Activated T-helper 2 cell treated with anti-CD3 and anti-CD28 coated beads, Interferon-gamma antibody, Interleukin-2, Interleukin-4, amounts not matched to agents 10 μg/mL and 5 μg/mL and 100 μg/mL, durations not matched to agents 14 hours and 24 hours and 36 hours (primary cell): ENCODE measurements at regions not wholly inside any gene's neighbourhood (a gene's known extent, or its start where the extent isn't known, plus 50 kb on each side); places are given as distances from the start of the nearest gene placed in this dataset.
"Not testable (repeated sequence)": the region's sequence is repeated elsewhere in the genome, so short reads cannot be mapped to it uniquely, and the experiment has no call there.

Source experiments
- DNase-seq: peaks from one replicate; pipeline ENCODE4 v3.0.0; 2021; ENCODE audit warnings: low spot score
- H3K27ac Mint-ChIP-seq: one replicate; pipeline ENCODE4 v1.8.0; 2021; ENCODE audit warnings: mixed read lengths
- H3K27me3 Mint-ChIP-seq: one replicate; pipeline ENCODE4 v1.8.0; 2021; ENCODE audit warnings: low read depth, mixed read lengths
- H3K36me3 Mint-ChIP-seq: one replicate; pipeline ENCODE4 v1.8.0; 2021; ENCODE audit warnings: low read depth, mixed read lengths
- H3K4me1 Mint-ChIP-seq: one replicate; pipeline ENCODE4 v1.8.0; 2021; ENCODE audit warnings: low read depth, mixed read lengths
- H3K4me3 Mint-ChIP-seq: one replicate; pipeline ENCODE4 v1.8.0; 2021; ENCODE audit warnings: low read depth, mild to moderate bottlenecking, moderate library complexity, mixed read lengths
- H3K9me3 Mint-ChIP-seq: one replicate; pipeline ENCODE4 v1.8.0; 2021; ENCODE audit warnings: mixed read lengths
- intact Hi-C: fragments of 100-400 bp; cut with micrococcal nuclease; formaldehyde crosslinking; loops from one replicate; pipeline ENCODE4 v1.15.1; 2023

DNA sequence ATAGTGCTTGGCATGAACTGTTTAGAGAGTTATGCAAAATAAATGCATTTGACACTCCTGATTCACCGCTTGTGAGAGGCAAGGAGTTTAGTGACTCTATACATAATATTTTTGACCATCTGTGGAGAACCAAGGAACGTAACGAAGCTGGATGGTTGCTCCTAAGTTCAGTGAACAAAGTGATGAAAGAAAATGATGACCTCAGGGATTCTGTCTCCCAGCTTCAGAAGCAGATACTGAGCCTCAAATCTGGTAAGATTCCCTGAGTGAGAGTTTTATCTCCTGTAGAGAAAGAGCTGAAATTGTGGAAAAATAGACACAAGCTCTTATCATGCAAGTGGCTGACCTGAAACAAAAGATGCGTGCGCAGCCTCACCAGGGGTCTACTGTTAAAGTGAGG is 273.6 kb upstream of the ZNF385D start:
- intact Hi-C loops, H3K4me1 Mint-ChIP-seq, H3K4me3 Mint-ChIP-seq: not testable (repeated sequence)

DNA sequence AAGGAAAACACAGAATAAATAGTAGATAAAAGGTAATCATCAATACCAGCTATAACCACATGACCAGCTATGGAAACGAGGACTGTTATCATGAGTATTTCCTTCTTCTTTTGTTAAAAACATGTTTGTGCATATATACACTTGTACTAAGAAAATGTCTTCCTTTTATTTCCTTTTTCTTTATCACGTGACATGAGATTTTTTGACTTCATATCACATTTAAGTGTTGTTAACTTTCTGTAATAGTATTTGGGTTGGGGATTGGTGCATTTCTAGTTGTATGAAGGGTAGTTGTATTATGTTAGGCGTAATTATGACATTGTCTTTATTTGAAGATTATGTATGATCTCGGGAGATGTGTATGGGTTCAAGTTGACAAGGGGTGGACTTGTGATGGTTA is 278.5 kb upstream of the ZNF385D start:
- no peak overlapping the region for H3K27ac Mint-ChIP-seq
- H3K9me3 Mint-ChIP-seq = peaks cover 19% of the 10 kb centered on the region
- intact Hi-C loops = no loop called here
- H3K36me3 Mint-ChIP-seq = no peaks in the 10 kb centered on the region
- no peaks in the 10 kb centered on the region for H3K4me1 Mint-ChIP-seq
- H3K4me3 Mint-ChIP-seq = no peak overlapping the region
- no peaks in the 10 kb centered on the region for H3K27me3 Mint-ChIP-seq
- no peak for DNase-seq

More for the DNA sequence above, 273.6 kb upstream of the ZNF385D start:
- H3K36me3 Mint-ChIP-seq, H3K27me3 Mint-ChIP-seq, DNase-seq, H3K27ac Mint-ChIP-seq: not testable (repeated sequence)
- peaks cover 14% of the 10 kb centered on the region for H3K9me3 Mint-ChIP-seq

DNA sequence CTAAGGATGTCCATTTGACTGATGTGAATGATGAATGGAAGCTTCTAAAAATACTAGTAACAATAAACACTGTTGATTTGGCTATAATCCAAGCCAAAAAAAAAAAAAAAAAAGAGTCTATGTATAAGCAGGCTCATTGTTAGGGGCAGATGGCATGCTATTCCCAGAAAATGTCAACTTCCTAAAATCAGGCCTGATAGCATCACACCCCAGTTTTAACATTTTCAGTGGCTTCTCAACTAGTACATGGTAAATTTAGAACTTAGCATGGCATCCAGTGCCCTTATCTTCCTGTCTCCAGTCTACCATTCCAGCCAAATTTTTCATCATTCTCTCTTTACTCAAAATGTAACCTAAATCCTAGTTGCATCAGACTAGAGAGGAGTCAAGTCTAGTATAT is 288.2 kb upstream of the ZNF385D start:
- Mint-ChIP-seq H3K9me3 (peaks cover 17% of the 10 kb centered on the region), H3K27ac (no peak overlapping the region), H3K4me1 (no peaks in the 10 kb centered on the region), H3K36me3 (no peaks in the 10 kb centered on the region), H3K27me3 (no peaks in the 10 kb centered on the region), H3K4me3 (no peak overlapping the region)
- intact Hi-C loops = no loop called here
- DNase-seq = no peak

DNA sequence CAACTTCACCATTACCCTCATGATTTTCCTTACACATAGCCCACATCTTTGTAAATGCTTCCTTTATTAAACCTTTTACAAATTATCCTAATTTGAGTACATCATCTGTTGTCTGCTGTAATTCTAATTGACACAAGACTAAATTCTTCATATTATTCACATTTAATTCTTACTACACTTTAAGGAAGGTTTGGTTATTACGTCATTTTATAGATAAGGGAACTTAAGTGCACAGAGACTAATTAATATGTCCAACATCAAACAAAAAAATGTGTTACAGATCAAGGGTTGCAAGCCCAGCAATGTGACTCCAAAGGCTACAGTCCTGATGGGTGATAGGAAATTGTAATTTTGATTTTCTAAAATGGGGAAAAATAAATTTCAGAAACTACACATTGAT is 289.1 kb upstream of the ZNF385D start:
- DNase-seq = no peak
- Mint-ChIP-seq H3K27me3 (no peaks in the 10 kb centered on the region), H3K36me3 (no peaks in the 10 kb centered on the region), H3K9me3 (peaks cover 23% of the 10 kb centered on the region), H3K4me3 (no peak overlapping the region), H3K4me1 (no peaks in the 10 kb centered on the region), H3K27ac (no peak overlapping the region)
- intact Hi-C loops = no loop called here

DNA sequence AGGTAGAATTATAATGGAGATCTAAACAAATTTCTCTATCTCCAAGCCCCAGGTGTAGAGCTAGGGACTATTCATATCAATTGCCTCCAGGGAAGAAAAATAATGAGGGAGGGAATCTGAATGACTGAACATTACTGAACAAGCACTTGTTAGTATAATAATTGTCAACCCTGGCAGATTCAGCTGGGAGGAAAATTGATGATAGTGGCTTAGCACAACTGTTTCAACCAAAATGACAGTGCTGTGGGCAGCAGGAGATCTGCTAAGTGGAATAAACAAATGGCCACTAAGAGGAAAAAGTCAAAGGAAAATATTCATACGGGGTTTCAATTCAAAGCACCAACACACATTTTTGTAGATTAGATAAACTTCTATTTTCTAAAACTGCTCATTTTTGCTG is 294.9 kb upstream of the ZNF385D start:
- DNase-seq = no peak
- Mint-ChIP-seq H3K4me1 (no peaks in the 10 kb centered on the region), H3K4me3 (no peak overlapping the region), H3K27ac (no peak overlapping the region), H3K36me3 (no peaks in the 10 kb centered on the region), H3K9me3 (peaks cover 15% of the 10 kb centered on the region), H3K27me3 (no peaks in the 10 kb centered on the region)
- intact Hi-C loops = no loop called here

DNA sequence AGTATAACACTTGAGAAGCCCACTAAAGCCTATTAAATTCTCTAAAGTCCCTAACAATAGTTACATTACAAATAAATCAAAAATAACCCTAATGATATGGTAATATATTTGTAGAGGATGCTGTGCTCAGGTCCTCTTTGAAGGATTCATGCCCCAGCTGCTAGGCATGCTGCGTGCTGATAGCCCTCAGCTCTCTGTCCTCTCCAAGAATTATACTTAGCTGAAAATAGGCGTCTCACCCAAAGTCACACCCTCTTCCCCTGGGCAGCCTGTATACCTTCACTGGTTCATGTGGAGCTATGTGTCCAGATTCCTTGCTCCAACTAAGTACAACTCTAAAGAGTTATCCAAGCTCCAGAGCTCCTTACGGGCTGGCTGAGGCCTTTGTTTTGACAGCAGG is 312.5 kb upstream of the ZNF385D start:
- no peak overlapping the region for H3K4me3 Mint-ChIP-seq
- peaks cover 6% of the 10 kb centered on the region for H3K9me3 Mint-ChIP-seq
- no peaks in the 10 kb centered on the region for H3K36me3 Mint-ChIP-seq
- H3K27me3 Mint-ChIP-seq = no peaks in the 10 kb centered on the region
- intact Hi-C loops = no loop called here
- no peaks in the 10 kb centered on the region for H3K4me1 Mint-ChIP-seq
- no peak overlapping the region for H3K27ac Mint-ChIP-seq
- no peak for DNase-seq

DNA sequence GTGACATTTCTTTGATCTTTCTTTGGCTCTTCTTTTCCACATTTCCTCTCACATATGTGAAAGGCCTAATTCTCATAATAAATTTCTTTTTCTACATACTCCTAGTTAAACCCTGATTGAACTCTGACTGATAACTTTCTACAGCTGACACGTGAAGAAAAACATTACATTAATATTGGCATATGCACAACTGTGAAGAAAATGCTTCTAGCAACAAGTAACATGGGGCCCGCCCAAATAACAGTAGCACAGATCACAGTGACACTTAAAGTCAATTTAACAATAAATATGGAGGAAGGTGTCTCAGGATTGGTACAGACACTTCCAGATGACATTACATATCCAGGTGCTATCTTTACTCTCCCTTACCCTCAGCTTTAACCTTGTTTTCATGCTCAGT is 317.6 kb upstream of the ZNF385D start:
- Mint-ChIP-seq H3K27me3 (no peaks in the 10 kb centered on the region), H3K27ac (no peak overlapping the region), H3K36me3 (no peaks in the 10 kb centered on the region), H3K4me3 (no peak overlapping the region), H3K9me3 (no peaks in the 10 kb centered on the region), H3K4me1 (no peaks in the 10 kb centered on the region)
- no peak for DNase-seq
- intact Hi-C loops = no loop called here

DNA sequence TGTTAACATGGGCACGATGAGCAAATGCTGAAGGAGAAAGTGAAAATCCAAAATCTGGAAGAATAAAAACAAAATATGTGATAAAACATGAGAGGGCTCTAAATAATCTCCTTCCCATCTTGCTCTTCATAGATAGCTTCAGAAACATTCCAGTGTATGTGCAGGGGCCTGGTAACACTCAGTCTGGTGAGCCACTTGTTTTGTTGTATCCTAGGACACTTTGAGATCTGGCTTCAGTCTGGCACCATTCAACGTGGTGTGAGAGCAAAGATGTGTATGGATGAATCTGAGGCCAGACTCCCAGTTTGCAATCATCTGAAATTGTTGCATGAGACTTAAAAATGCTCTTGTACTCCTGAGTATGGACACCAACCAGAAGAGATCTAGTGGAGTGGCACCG is 337.2 kb upstream of the ZNF385D start:
- Mint-ChIP-seq H3K27ac (no peak overlapping the region), H3K27me3 (no peaks in the 10 kb centered on the region), H3K4me3 (no peak overlapping the region), H3K4me1 (no peaks in the 10 kb centered on the region), H3K36me3 (no peaks in the 10 kb centered on the region), H3K9me3 (peaks cover 4% of the 10 kb centered on the region)
- no peak for DNase-seq
- intact Hi-C loops = no loop called here

DNA sequence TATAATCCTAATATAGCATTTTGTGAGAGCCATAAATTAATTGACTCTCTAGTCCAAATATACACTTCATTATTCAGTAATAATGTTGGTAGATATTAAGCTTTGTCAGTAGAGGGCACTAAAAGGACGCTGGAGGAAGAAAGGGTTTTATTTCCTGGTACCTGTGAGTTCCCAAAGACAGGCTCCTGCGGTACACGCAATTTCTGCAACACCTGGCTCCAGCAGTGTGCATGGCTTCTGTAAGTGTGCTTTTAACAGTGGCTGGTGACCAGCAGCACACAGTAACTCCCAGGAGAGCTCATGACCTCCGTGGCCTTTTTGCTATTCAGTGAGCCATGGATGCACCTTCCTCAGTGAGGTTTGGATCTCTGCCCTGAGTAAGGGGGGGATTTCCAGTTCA is 338.3 kb upstream of the ZNF385D start:
- no peaks in the 10 kb centered on the region for H3K36me3 Mint-ChIP-seq
- H3K4me1 Mint-ChIP-seq = no peaks in the 10 kb centered on the region
- intact Hi-C loops = no loop called here
- peaks cover 4% of the 10 kb centered on the region for H3K9me3 Mint-ChIP-seq
- H3K27me3 Mint-ChIP-seq = no peaks in the 10 kb centered on the region
- DNase-seq = no peak
- H3K4me3 Mint-ChIP-seq = no peak overlapping the region
- no peak overlapping the region for H3K27ac Mint-ChIP-seq

DNA sequence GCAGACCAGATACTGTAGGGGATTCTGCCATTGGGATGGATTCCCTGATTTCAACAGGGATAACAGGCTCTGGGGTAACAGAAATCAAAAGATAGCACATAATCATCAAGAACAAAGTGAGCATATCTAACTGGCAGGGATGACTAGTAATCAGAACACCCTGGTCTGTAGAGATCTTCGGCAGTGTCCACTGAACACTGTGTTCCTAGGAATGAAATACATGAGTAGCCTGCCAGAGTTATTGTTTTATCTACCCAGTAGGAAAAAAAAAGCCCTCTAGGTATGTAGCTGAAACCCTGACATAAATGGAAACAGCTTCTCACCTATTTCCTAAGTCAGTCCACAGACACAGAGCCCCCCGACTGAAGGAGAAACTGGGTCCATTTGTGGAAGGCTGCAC is 340.3 kb upstream of the ZNF385D start:
- Mint-ChIP-seq H3K27ac (no peak overlapping the region), H3K9me3 (no peaks in the 10 kb centered on the region), H3K4me3 (no peak overlapping the region), H3K36me3 (no peaks in the 10 kb centered on the region), H3K27me3 (no peaks in the 10 kb centered on the region), H3K4me1 (no peaks in the 10 kb centered on the region)
- no peak for DNase-seq
- intact Hi-C loops = no loop called here

DNA sequence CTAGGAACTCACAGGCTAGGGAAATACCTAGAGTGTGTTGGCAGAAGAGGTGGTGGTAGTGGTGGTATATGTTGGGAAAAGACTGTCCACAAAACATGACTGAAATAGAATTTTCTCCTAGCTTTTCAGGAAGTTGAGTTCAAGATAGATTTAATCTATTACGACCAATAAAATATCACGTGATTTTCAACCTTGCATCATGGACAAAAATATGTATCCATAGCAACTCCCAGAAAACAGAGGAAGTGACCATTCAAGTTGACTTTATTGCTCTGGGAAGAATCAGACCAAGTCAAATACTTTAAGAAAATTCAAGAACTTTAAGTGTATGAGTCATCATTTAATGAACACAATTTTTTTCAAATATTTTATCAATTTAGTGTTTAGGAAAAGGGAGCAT is 347.0 kb upstream of the ZNF385D start:
- intact Hi-C loops = no loop called here
- Mint-ChIP-seq H3K36me3 (no peaks in the 10 kb centered on the region), H3K9me3 (no peaks in the 10 kb centered on the region), H3K27me3 (no peaks in the 10 kb centered on the region), H3K27ac (no peak overlapping the region), H3K4me3 (no peak overlapping the region), H3K4me1 (no peaks in the 10 kb centered on the region)
- DNase-seq = no peak

DNA sequence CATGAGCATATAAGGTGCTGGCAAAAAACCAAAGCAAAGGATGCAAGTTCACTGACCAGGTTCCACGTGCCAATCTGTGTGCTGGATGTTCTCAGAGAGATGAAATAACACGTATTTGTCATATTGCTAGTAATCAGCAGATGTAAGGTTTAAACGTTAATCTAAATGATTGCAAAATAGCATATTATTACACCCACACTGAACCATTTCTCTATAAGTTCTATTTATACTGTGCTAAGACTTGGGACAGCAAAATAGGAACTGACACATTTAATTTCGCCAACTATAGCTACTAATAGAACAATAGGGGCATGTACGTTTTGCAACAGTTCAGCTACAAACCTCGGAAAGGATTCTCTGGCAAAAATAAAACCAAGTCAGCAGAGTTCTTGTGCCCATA is 350.3 kb upstream of the ZNF385D start:
- no peaks in the 10 kb centered on the region for H3K27me3 Mint-ChIP-seq
- H3K36me3 Mint-ChIP-seq = no peaks in the 10 kb centered on the region
- no peaks in the 10 kb centered on the region for H3K4me1 Mint-ChIP-seq
- intact Hi-C loops = no loop called here
- no peak overlapping the region for H3K27ac Mint-ChIP-seq
- H3K4me3 Mint-ChIP-seq = no peak overlapping the region
- no peaks in the 10 kb centered on the region for H3K9me3 Mint-ChIP-seq
- DNase-seq = no peak

DNA sequence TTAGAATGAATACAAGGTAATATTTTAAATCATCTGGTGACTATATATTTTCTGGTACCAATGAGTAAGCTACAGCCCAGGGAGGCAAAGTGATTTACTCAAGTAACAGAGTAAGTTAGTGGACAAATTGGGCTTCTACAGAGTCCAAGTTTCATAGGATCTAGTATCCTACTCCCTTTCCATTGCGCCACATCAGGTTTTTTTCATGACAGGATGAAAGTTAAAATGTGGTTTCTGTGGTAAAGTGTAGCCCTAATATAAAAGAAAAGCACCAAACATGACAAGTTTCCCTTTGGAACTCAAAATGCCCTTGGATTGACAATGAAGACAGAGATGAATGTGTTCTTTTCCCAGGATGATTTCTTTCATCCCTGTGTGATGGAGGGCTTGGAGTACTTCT is 350.8 kb upstream of the ZNF385D start:
- H3K36me3 Mint-ChIP-seq = no peaks in the 10 kb centered on the region
- intact Hi-C loops = no loop called here
- no peak for DNase-seq
- H3K4me1 Mint-ChIP-seq = no peaks in the 10 kb centered on the region
- no peaks in the 10 kb centered on the region for H3K9me3 Mint-ChIP-seq
- no peak overlapping the region for H3K4me3 Mint-ChIP-seq
- H3K27me3 Mint-ChIP-seq = no peaks in the 10 kb centered on the region
- no peak overlapping the region for H3K27ac Mint-ChIP-seq

DNA sequence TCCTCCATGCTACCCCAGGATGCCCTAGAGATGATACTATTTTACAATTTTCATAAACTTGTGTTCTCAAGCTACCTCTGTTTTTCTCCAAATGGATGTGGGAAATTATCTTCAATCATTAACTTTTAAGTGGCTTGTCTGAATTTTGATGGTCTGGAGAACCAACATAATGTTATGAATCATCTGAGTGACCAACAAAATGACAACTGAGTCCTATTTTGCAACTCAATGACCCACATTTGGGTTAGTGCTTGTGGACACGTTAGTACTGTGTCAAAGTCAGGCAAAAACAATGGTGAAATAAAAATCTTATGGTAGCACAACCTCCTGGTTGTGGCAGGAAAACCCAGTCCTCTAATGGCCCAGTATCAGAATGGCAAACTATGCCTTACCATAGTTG is 352.4 kb upstream of the ZNF385D start:
- H3K9me3 Mint-ChIP-seq = no peaks in the 10 kb centered on the region
- H3K36me3 Mint-ChIP-seq = no peaks in the 10 kb centered on the region
- H3K4me3 Mint-ChIP-seq = no peak overlapping the region
- no peak for DNase-seq
- no peaks in the 10 kb centered on the region for H3K4me1 Mint-ChIP-seq
- no peaks in the 10 kb centered on the region for H3K27me3 Mint-ChIP-seq
- intact Hi-C loops = no loop called here
- H3K27ac Mint-ChIP-seq = no peak overlapping the region
